Suprapubic skin (tissue), 4 donors: ENCODE measurements at regions not wholly inside any gene's neighbourhood (a gene's known extent, or its start where the extent isn't known, plus 50 kb on each side); places are given as distances from the start of the nearest gene placed in this dataset.

Source experiments
- EP300 ChIP-seq: sonication (generic); formaldehyde crosslinking; IDR thresholded peaks from one replicate; pipeline ENCODE4 v1.6.1; 2017; ENCODE audit warnings: antibody characterized with exemption
- POLR2A ChIP-seq, 2 donors: fragments of 450-650 bp; IDR thresholded peaks; one replicate each; pipeline ENCODE4 v1.6.1; 2017; ENCODE audit warnings: antibody characterized with exemption in 2 of 2, mild to moderate bottlenecking in 2 of 2, moderate library complexity in 2 of 2
- POLR2AphosphoS5 ChIP-seq, 3 donors: sonication (generic); formaldehyde crosslinking; IDR thresholded peaks; one replicate each; pipeline ENCODE4 v1.6.1; 2017; ENCODE audit warnings: antibody characterized with exemption in 3 of 3
- TF ChIP-seq, protein P1 (sequence below), 2 donors: fragments of 200-600 bp in 1 of 2; fragments of 450-650 bp in 1 of 2; sonication (generic) in 1 of 2; IDR thresholded peaks; one replicate each; pipeline ENCODE4 v1.5.1; 2016 to 2019; ENCODE audit warnings: antibody characterized with exemption in 2 of 2, mild to moderate bottlenecking in 1 of 2, moderate library complexity in 1 of 2

DNA sequence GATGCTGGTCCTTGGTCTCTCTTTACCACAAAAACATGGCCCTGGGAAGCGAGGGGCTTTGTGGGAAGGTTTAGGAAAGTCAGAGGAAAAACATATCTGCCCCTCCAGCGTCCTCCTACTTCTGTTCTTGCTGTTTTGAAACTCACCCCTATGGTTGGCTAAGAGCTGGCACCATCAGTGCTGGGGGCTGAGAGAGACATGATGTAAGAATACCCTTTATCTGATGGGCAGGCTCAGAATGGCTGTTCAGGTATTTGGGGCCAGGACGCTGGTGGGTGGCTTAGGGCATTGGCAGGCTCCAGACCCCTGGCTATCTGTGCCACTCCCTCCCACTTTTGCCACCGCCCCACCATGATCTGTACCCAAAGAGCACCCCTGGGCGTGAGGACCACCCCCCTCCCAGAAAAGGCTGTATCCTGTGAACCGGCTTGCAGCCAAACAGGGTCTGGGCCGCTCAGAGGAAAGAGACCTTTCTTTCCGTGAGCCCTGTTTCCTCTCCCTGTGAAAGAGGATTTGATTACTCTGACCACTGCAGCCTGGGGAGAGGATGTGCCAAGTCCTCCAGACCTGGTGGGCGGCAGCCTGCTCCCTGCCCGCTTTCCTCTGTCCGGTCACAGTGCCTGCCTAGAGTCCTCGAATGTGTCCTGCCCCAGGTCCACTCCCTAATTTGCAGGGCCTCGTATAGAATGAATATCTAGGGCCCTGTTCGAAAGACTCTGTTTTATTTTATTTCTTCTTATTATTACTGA lies 61.3 kb upstream of the SLC6A6 start:
- TF ChIP-seq, protein P1, sequence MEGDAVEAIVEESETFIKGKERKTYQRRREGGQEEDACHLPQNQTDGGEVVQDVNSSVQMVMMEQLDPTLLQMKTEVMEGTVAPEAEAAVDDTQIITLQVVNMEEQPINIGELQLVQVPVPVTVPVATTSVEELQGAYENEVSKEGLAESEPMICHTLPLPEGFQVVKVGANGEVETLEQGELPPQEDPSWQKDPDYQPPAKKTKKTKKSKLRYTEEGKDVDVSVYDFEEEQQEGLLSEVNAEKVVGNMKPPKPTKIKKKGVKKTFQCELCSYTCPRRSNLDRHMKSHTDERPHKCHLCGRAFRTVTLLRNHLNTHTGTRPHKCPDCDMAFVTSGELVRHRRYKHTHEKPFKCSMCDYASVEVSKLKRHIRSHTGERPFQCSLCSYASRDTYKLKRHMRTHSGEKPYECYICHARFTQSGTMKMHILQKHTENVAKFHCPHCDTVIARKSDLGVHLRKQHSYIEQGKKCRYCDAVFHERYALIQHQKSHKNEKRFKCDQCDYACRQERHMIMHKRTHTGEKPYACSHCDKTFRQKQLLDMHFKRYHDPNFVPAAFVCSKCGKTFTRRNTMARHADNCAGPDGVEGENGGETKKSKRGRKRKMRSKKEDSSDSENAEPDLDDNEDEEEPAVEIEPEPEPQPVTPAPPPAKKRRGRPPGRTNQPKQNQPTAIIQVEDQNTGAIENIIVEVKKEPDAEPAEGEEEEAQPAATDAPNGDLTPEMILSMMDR (IDR thresholded peaks at IDR 0.05), result no peak
- TF ChIP-seq EP300 (no peak), POLR2A (IDR thresholded peaks at IDR 0.05) (no peak), POLR2AphosphoS5 (IDR thresholded peaks at IDR 0.05) (no peak)
